HEK293 (cell line): ENCODE measurements at regions not wholly inside any gene's neighbourhood (a gene's known extent, or its start where the extent isn't known, plus 50 kb on each side); places are given as distances from the start of the nearest gene placed in this dataset.

Experiments used
- HOXA7 ChIP-seq: sonication (generic); formaldehyde crosslinking; IDR thresholded peaks from 2 replicates; pipeline ENCODE4 v1.8.1; 2022; ENCODE audit warnings: missing genetic modification reagents, borderline replicate concordance
- KLF10 ChIP-seq: fragments of 450-650 bp; IDR thresholded peaks from 2 replicates; pipeline ENCODE4 v1.5.1; 2018; ENCODE audit warnings: missing biosample characterization, mild to moderate bottlenecking, missing genetic modification characterization
- MZF1 ChIP-seq: fragments of 450-650 bp; formaldehyde crosslinking; IDR thresholded peaks from 2 replicates; pipeline ENCODE4 v1.5.1; 2017; ENCODE audit warnings: missing biosample characterization, missing genetic modification characterization, borderline replicate concordance
- PATZ1 ChIP-seq: fragments of 450-650 bp; formaldehyde crosslinking; IDR thresholded peaks from 2 replicates; pipeline ENCODE4 v1.5.1; 2016; ENCODE audit warnings: missing biosample characterization, missing genetic modification characterization
- PRDM2 ChIP-seq: fragments of 450-650 bp; formaldehyde crosslinking; IDR thresholded peaks from 2 replicates; pipeline ENCODE4 v1.5.1; 2016; ENCODE audit warnings: missing biosample characterization, missing genetic modification characterization, borderline replicate concordance
- SP2 ChIP-seq: fragments of 450-650 bp; formaldehyde crosslinking; IDR thresholded peaks from 2 replicates; pipeline ENCODE4 v1.5.1; 2016; ENCODE audit warnings: missing biosample characterization, missing genetic modification characterization
- SP7 ChIP-seq: fragments of 450-650 bp; formaldehyde crosslinking; IDR thresholded peaks from 2 replicates; pipeline ENCODE4 v1.5.1; 2016; ENCODE audit warnings: missing biosample characterization, missing genetic modification characterization
- TRIM28 ChIP-seq: IDR thresholded peaks from 2 replicates; pipeline ENCODE4 v1.6.1; 2011; ENCODE audit warnings: low read length, control low read depth, borderline replicate concordance
- ZFP3 ChIP-seq: fragments of 450-650 bp; formaldehyde crosslinking; IDR thresholded peaks from 2 replicates; pipeline ENCODE4 v1.5.1; 2016; ENCODE audit warnings: low read depth, missing biosample characterization, missing genetic modification characterization
- ZIC2 ChIP-seq: fragments of 450-650 bp; formaldehyde crosslinking; IDR thresholded peaks from 2 replicates; pipeline ENCODE4 v1.5.1; 2016; ENCODE audit warnings: missing biosample characterization, missing genetic modification characterization
- ZNF138 ChIP-seq: fragments of 450-650 bp; formaldehyde crosslinking; IDR thresholded peaks from 2 replicates; pipeline ENCODE4 v1.5.1; 2016; ENCODE audit warnings: missing biosample characterization, missing genetic modification characterization, borderline replicate concordance
- ZNF2 ChIP-seq: fragments of 450-650 bp; formaldehyde crosslinking; IDR thresholded peaks from 2 replicates; pipeline ENCODE4 v1.5.1; 2016; ENCODE audit warnings: missing biosample characterization, missing genetic modification characterization
- ZNF341 ChIP-seq: fragments of 450-650 bp; formaldehyde crosslinking; IDR thresholded peaks from 2 replicates; pipeline ENCODE4; 2016; ENCODE audit warnings: low read depth, missing biosample characterization, missing genetic modification characterization
- ZNF501 ChIP-seq: fragments of 450-650 bp; formaldehyde crosslinking; IDR thresholded peaks from 2 replicates; pipeline ENCODE4 v1.5.1; 2016; ENCODE audit warnings: missing biosample characterization, missing genetic modification characterization
- ZNF660 ChIP-seq: fragments of 450-650 bp; IDR thresholded peaks from 2 replicates; pipeline ENCODE4 v1.5.1; 2018; ENCODE audit warnings: missing biosample characterization, mild to moderate bottlenecking, missing genetic modification characterization
- ZNF785 ChIP-seq: fragments of 450-650 bp; formaldehyde crosslinking; IDR thresholded peaks from 2 replicates; pipeline ENCODE4 v1.5.1; 2016; ENCODE audit warnings: missing biosample characterization, missing genetic modification characterization
- ZNF830 ChIP-seq: fragments of 450-650 bp; IDR thresholded peaks from 2 replicates; pipeline ENCODE4 v1.5.0; 2018; ENCODE audit warnings: missing biosample characterization, missing genetic modification characterization, low read depth, mild to moderate bottlenecking, moderate library complexity
- ZSCAN30 ChIP-seq: fragments of 450-650 bp; IDR thresholded peaks from 2 replicates; pipeline ENCODE4 v1.5.1; 2018; ENCODE audit warnings: missing biosample characterization, mild to moderate bottlenecking, missing genetic modification characterization, moderate library complexity
- ZXDB ChIP-seq: fragments of 450-650 bp; formaldehyde crosslinking; IDR thresholded peaks from 2 replicates; pipeline ENCODE4 v1.5.1; 2016; ENCODE audit warnings: missing biosample characterization, missing genetic modification characterization
- TF ChIP-seq, protein P1 (sequence below): sonication (generic); formaldehyde crosslinking; IDR thresholded peaks from 2 replicates; pipeline ENCODE4 v1.8.1; 2022; ENCODE audit warnings: mild to moderate bottlenecking, moderate library complexity, missing genetic modification reagents
- TF ChIP-seq, protein P2 (sequence below): fragments of 450-650 bp; formaldehyde crosslinking; IDR thresholded peaks from 2 replicates; pipeline ENCODE4 v1.5.1; 2016; ENCODE audit warnings: missing biosample characterization, missing genetic modification characterization
- TF ChIP-seq, protein P3 (sequence below): fragments of 450-650 bp; formaldehyde crosslinking; IDR thresholded peaks from 2 replicates; pipeline ENCODE4 v1.5.1; 2017; ENCODE audit warnings: missing biosample characterization, mild to moderate bottlenecking, missing genetic modification characterization, moderate library complexity

DNA sequence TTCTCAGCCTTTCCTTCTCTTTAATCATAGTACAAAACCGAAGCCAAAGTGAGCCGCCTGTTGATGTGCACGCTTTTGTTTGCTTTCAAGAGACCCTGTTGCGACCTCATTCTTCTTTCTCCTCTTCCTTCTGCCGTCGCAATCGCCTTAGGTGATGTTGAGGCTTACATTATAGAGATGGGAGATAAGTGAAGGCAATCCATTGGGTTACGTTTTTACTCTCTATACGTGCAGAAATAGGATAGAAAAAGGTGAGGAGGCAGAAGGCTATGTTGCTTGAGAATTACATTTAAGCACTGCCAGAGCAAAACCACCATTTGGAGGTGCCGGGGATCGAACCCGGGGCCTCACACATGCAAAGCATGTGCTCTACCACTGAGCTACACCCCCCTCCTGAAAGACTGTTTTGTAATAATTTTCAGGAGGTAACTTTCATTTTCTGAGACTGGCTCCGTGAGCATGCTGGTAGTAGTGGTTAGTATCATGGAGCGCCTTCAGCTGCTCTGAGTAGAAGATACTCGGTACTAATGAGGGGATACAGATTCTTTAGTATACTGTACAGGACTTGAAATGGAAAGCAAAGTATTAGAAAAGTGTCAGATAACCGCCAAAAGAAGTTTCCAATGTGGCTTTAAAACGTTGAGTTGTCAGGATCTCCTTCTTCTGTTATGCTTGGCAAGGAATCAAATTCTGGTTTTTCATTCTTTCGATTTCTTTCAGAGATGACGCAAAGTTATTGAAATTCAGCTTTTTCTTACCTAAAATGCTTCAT, 165.6 kb downstream of the TRIM27 start (continued):
- no peak for TF ChIP-seq SP2
- no peak; the same call in 1 of the 2 replicates for TF ChIP-seq ZNF341 (tag by site-specific recombination)
- no peak for TF ChIP-seq ZNF138 (tag by site-specific recombination)
- TF ChIP-seq, protein P1, sequence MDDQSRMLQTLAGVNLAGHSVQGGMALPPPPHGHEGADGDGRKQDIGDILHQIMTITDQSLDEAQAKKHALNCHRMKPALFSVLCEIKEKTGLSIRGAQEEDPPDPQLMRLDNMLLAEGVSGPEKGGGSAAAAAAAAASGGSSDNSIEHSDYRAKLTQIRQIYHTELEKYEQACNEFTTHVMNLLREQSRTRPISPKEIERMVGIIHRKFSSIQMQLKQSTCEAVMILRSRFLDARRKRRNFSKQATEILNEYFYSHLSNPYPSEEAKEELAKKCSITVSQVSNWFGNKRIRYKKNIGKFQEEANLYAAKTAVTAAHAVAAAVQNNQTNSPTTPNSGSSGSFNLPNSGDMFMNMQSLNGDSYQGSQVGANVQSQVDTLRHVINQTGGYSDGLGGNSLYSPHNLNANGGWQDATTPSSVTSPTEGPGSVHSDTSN (CRISPR knock-in tag): no peak
- peak; percentile 72; the same call in 1 of the 2 replicates for TF ChIP-seq KLF10 (tag by site-specific recombination)
- TF ChIP-seq ZNF660 (tag by site-specific recombination): peak; percentile 97
- peak; percentile 18; the same call in 1 of the 2 replicates for TF ChIP-seq PATZ1
- TF ChIP-seq ZXDB (tag by site-specific recombination): peak; percentile 39; the same call in 1 of the 2 replicates
- TF ChIP-seq, protein P2, sequence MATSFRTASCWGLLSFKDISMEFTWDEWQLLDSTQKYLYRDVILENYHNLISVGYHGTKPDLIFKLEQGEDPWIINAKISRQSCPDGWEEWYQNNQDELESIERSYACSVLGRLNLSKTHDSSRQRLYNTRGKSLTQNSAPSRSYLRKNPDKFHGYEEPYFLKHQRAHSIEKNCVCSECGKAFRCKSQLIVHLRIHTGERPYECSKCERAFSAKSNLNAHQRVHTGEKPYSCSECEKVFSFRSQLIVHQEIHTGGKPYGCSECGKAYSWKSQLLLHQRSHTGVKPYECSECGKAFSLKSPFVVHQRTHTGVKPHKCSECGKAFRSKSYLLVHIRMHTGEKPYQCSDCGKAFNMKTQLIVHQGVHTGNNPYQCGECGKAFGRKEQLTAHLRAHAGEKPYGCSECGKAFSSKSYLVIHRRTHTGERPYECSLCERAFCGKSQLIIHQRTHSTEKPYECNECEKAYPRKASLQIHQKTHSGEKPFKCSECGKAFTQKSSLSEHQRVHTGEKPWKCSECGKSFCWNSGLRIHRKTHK (tag by site-specific recombination): no peak
- no peak; the same call in 1 of the 2 replicates for TF ChIP-seq TRIM28
- TF ChIP-seq ZFP3: no peak
- peak; percentile 79; the same call in 1 of the 2 replicates for TF ChIP-seq ZSCAN30 (tag by site-specific recombination)
- peak; percentile 37; the same call in 1 of the 2 replicates for TF ChIP-seq SP7 (tag by site-specific recombination)
- TF ChIP-seq, protein P3, sequence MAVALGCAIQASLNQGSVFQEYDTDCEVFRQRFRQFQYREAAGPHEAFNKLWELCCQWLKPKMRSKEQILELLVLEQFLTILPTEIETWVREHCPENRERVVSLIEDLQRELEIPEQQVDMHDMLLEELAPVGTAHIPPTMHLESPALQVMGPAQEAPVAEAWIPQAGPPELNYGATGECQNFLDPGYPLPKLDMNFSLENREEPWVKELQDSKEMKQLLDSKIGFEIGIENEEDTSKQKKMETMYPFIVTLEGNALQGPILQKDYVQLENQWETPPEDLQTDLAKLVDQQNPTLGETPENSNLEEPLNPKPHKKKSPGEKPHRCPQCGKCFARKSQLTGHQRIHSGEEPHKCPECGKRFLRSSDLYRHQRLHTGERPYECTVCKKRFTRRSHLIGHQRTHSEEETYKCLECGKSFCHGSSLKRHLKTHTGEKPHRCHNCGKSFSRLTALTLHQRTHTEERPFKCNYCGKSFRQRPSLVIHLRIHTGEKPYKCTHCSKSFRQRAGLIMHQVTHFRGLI: peak; percentile 18; the same call in 1 of the 2 replicates
- TF ChIP-seq HOXA7: no peak
- TF ChIP-seq ZNF501 (tag by site-specific recombination): peak; percentile 42; the same call in 1 of the 2 replicates
- peak; percentile 31; the same call in 1 of the 2 replicates for TF ChIP-seq MZF1 (tag by site-specific recombination)
- peak; percentile 9; the same call in 1 of the 2 replicates for TF ChIP-seq ZIC2 (tag by site-specific recombination)
- TF ChIP-seq ZNF830 (tag by site-specific recombination): 0 out of 2 replicates have a peak, but pooled peaks have one; percentile 27
- no peak for TF ChIP-seq PRDM2
- peak; percentile 45; the same call in 1 of the 2 replicates for TF ChIP-seq ZNF2 (tag by site-specific recombination)
- 0 out of 2 replicates have a peak, but pooled peaks have one; percentile 10 for TF ChIP-seq ZNF785 (tag by site-specific recombination)
